HG03025 (cell line): ENCODE measurements at regions not wholly inside any gene's neighbourhood (a gene's known extent, or its start where the extent isn't known, plus 50 kb on each side); places are given as distances from the start of the nearest gene placed in this dataset.

Experiments used
- ATAC-seq: cut with Tn5 transposase; IDR thresholded peaks from one replicate; pipeline ENCODE4 v1.9.1; 2021; ENCODE audit warnings: mild to moderate bottlenecking, moderate library complexity; ENCODE audit not compliant: unreplicated experiment, low FRiP score

DNA sequence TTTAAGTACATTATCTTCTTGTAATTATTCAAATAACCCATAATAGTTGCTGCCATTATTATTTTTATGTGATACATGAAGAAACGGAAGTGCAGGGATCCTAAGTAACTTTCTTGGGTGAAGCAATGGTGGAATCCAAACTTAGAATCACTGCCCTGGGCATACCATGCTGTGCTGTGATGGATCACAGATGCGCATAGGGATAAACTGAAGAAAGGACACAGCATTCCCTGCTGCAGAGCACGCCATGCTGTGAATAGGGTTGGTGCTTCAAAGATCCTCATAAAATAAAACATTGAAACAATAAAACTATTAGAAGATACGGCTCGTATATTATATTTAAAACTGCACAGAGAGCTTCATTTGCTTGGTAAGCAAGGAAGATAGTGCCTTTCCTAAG is 211.7 kb upstream of the ADAMTS16 start:
- no peak for ATAC-seq

DNA sequence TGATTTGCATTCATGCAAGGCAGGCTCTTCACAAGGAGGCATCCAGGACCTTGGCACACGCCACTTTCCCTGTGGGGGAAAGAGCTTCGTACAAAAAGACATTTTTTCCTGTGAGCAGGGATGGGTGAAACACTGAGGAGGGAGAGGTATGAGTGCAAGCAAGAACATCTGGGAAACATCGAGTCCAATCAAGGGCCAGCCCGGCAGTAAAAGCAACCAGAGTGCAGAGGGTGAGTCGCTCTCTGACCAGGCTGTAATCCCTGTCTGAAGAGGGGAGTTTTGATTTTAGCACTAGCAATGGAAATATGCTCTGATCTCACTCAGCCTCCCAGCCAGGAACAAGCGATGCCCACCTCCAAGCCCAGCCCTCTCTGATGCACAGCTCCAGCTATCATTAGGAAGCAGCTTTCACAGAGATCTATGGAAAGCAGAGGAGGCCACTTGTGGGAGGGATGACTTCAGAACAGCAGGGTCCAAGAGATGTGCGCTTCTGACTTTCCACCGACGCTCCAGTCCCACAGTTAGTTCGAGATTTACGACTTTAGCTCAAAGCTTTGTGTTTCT is 211.0 kb upstream of the ADAMTS16 start:
- no peak for ATAC-seq

DNA sequence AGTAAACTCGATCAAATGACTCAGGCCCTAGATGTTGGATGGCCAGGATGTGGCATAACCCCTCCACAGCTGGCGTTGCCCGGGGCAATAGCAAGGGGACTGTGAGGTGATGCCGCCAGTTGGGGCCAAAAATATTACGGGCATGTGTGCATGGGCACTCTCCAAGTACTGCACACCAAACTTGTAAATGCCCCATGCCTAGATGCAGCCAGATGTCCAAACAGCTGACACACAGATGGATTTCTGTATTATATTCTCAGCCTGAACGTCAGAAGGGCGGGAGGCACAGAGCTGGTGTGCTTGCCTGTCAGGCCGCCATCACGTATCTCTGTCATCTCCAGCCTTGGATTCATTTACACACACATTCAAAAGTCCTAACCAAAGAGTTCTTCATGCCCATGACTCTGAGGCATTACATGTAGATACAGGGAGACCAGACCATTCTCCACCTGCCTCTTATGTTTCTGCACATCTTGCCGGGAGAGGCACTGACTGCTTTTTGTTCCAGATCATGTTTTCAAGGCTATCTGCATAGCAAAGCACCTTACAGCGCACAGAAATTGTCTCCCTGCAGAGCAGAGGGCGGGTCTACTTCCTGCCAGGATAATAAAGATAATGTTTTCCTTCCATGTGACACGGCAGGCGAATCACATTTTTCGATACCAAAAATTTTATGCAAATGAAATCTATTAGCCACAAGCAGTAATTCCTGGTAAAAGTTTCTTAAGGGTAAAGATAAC is 200.9 kb upstream of the ADAMTS16 start:
- ATAC-seq = no peak

DNA sequence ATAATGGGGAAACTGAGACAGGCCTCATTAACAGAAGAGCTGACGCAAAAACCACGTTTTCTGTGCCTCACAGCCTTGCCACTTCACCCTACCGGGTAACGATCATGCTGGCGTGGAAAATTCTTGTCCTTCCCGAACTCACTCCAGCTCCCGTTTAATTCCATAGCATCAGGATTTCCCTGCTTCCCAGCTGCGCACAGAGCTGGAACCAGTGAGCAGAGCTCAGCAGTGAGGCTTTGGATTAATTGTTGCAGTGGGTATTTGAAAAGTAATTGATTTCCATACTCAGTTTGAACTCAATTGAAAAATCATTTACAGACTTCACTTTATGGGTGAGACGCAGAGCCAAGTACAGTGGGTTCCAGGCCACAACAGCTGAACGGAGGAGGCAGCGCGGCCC is 199.0 kb upstream of the ADAMTS16 start:
- no peak for ATAC-seq

DNA sequence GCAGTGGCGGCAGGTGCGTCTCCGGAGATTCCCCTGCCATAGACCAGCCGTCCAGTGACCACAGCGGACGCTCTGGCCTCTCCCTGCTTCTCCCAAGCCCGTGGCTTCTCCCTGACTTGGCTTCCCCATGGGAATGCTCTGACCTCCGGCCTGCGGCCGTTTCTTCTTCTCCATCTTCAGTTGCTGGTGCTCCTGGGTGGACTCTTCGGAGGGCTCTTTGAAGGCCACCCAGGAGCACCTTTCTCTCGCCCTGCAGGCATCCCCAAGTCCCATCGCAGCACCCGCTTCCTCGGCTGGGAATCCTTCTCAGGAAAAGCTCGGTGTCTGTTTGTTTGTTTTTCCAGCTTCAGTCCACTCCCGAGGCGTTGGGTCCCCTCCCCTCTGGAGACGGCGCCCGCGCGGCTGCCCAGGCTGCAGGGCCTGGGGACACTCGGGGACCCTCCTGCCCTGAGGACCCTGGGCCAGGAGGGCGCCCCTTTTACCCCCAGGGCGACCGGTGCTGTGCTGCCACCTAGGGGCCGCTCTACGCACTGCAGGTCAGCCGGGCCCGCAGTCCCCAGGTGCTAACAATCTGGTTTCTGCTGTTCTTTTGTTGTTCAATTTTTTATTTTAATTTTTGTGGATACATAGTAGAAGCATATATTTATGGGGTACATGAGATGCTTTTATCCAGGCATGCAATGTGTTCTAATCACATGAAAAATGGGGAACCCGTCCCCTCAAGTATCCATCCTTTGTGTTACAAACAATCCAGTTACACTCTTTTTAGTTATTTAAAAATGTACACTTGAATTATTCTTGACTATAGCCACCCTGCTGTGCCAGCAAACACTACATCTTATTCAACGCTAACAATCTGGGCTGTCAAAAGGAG is 197.9 kb upstream of the ADAMTS16 start:
- ATAC-seq = no peak

DNA sequence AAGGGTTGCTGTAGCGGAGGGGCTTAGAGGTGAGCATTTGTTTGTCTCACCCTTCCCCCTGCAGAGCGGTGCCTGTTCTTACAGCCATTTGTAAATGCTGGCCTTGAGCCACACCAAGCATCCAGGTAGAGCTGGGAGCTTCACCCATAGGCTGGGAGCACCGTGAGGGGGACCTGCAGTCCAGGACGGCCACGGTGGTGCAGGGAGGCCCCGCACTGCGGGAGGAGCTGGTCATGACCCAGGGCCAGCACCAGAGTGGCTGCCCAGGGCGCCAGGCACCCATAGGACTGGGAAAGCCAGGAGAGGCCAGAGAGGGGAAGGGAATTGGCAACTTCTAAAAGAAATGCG is 197.3 kb upstream of the ADAMTS16 start:
- no peak for ATAC-seq

DNA sequence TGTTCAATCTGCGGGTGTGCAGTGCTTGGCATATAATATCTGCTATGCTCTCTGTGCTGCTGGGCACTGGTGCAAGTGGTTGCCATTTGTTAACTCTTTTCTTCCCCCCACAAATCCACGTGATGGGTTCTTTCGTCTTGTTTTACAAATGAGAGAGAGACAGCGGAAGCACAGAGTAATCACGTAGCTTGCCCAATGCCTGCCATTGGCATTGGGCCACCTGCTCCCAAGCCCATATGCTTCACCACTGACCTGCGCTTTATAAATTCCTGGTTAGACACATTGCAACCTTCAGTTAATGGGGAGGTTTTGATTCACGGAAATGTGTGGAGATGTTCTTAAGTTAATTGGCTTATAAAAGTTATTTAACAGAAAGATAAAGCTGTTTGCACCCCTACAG is 194.8 kb upstream of the ADAMTS16 start:
- ATAC-seq = no peak

DNA sequence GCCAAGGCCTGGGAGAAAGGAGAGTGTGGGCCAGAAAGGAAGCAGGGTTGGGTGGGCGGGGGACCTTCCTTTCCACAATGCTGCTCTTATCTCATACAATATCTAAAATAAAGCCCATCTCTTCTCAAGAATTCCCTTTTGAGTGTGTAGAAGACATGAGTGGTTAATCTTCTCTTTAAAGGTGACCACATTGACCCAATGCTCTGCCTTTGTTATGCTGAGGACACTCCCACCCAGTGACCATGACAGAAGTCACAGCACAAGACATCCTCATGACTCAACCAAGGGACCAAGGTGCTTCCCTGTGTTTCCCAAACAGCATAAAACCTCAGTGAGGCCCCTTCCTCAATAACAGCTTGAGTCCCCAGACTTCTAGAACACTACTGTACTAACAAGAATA is 193.0 kb upstream of the ADAMTS16 start:
- ATAC-seq = no peak

DNA sequence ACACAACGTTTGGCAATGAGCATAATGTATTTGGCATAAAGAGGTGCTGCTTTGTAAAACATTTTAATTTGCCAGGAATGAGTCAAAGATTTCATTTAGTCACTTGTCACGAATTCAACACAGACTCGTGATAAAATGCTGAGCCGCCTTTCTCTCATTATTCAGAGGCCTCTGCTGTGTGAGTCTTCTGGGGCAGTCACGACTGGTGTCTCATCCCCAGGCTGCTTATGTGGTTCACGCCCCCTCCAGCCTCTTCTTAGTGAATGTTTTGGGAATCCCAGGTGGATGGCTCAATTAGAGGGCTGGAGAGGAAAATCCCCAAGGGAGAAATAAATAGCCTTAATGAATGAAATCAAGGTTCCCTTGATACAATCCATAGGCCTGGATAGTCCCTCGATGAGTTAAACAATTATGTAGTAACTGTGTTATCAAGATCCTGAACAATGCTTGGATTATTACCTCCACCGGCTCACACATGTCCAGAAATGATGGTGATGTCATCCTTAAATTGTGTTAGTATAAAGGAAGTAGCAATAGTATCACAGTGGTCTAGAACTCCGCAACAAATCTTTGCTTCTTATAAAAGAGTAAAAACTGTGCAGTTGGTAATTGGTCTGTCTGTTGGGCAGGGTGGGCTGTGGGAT is 192.1 kb upstream of the ADAMTS16 start:
- ATAC-seq = no peak

DNA sequence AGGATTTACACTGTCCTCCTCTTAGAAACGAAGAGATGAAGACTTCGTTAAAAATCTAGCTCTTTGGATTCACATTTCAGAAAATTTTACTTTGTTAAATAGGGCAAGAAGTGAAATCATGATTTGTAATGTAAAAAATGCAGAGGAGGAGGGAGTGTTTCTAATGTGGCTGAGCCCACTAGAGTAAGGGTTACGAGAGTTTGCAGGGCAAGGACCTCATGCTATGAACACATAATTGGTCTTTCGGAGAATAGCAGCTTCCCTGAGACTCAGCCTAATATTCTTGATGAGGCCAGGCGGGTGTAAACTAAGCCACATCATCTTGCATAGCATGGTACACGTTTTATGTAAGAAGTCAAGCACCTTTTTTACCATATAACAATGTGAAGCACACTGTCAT is 191.0 kb upstream of the ADAMTS16 start:
- no peak for ATAC-seq

DNA sequence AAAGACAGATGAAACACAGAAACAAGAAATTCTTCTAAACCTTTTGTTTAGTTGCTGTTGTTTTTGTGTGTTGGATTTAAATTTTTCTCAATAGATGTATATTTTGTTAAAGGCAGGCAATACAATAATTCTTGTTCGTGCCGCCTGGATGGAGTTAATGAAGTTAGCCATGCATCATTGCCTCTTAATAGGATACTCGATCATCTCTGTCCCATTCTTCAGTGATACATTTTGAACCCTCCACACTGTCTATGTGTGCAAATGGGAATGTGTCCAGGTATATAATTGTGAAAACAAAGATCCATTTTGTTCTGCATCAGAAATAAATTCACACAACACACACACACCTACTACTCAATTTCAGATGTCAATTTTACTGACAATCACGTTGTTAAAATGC is 186.6 kb upstream of the ADAMTS16 start:
- ATAC-seq = no peak

DNA sequence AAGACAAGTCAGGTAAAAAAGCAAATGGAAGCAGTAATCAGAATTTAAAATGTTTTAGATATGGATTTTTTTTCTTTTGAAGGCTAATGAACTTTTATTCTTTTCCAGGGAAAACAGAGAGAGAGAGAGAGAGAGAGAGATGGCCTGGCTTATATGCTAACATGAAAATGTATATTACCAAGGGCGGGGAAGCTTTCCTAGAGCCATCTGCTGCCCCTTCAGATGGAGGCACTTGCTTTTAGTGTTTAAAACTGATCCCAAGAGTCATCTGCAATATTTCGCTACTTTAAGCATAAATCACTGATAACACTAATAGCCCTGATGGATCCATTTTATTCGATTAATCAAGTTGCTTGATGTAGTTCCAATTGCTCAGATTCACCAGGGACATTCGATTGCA is 186.1 kb upstream of the ADAMTS16 start:
- ATAC-seq = no peak

DNA sequence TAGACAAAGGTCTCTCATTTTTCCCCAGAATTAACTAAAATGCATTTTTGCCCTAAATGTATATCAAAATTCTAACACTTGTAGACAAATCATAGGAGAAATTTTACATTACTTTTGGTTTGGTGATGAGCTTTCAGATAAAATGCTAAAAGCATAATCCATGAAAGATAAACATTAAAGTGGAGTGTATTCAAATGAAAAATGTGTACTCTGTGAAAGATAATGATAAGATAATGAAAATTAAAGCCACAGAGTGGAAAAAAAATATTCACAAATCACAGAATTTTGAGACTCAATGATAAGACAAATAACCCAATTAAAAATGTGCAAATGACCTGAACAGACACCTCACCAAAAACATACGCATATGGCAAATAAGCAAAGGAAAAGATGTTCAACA is 176.9 kb upstream of the ADAMTS16 start:
- no peak for ATAC-seq

DNA sequence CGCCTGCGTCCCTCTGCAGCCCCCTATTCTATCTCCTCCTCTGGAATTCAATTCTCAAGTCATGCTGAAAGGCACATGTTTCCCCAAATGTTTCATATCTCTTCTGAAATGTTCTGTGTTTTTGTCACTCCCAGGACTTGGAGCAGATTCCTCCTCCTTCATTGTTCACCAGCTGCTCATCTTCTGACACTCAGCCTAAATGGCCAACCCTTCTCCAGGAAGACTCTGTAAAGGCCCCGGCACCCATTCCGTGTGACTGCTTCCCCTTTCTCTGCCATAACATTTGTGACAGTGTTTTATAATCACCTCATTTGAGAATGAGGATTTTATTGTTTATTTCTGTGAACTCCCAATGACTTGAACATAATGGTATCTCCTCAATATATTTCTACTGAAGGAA is 170.8 kb upstream of the ADAMTS16 start:
- no peak for ATAC-seq

DNA sequence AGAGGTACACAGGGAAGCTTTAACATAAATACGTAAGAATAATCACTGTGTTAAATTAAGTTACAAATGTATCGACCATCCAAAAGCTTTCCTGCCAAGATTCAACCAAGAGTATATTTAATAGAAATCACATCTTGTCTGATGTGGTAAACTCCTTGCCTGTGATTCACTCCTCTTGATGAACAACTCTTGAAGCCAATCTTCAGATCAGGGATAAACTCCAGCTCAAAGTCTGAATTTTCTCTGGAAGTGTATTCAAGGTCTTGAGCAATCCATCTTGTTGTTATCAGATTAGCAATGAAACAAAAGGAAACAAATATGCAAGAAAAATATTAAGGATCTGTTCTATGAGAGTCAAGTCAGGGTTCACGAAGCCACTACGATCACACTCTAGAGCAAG is 170.0 kb upstream of the ADAMTS16 start:
- ATAC-seq = no peak

DNA sequence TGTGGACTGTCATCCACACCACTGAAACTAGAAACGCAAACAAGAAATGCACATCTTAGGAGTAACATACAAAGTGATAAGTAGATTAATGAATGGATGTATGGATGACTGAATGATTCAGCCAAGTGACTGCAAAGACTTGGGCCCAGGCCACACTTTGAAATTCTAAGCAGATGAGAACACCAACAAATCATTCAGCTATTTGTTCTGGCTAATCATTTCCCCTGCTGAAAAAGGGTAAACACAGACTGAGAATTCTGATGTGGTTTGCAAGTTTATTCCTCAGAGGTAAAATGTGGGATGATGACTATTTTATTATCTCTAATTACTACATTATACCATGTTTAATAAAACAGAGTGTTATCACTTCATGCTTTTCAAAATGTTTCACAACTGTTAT is 163.2 kb upstream of the ADAMTS16 start:
- ATAC-seq = no peak

DNA sequence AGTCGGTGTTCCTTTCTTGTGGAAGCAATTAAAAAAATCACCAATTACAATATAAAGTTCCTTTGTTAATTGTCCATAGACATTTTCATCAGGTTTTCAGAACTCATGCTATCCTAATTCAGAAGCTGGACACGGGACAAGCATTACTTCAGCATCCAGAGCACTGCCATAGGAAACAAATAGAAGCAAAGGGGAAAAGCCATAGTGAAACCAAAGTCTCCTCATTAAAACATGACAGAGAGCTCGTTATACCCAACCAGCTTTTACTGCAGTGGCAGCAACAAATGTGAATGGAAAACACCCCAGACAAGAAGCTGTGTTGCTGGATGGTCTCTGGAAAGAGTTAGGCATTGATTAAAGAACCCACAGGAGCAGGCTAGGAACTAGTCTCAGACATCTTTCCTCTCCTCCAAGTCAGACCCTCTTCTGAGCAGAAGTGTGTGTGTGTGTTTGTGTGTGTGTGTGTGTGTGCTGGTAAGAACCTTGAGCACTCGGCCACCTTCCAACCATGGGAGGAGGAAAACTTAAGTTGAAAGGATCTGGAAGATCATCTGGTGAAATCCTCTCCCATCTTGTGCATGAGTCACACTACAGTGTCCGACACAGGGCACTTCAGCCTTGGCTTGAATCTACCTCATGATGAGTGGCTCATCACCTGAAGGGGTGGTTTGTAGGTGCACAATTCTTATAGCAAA is 162.6 kb upstream of the ADAMTS16 start:
- no peak for ATAC-seq

DNA sequence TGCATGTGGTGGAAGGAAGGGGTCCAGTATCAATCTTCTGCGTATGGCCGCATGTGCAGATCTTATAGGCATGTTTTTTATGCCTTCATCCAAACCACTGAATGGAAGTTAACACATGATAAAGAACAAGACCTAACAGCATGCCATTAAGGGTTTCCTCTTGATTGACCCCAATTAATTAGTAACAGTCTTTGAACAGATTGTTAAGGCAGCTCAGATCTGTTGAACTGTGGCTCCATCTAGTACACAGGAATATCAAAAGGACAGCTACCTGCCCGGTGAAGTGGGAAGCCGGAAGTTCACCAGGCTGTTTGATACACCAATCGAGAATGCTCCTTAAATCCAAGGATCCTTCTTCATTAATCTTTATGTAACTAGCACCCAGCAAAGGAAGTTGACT is 159.9 kb upstream of the ADAMTS16 start:
- no peak for ATAC-seq

DNA sequence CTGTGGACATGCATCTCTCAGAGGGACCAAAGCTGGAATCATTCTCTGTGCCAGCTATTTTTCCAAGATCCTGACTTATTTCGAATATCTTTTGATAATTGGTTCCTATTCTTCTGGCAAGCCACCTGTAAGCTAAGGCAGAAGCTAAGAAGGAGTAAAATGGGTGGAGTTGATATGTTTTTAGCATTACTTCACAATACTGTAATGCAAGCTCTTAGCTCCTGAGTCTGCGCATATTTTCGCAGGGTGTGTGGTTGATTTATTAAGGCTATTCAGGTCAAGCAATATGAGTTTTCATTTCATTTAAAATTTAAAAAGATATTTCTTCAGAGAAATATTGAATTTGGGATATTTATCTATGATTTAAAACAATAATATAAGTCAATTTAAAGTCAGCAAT is 158.5 kb upstream of the ADAMTS16 start:
- ATAC-seq = no peak

DNA sequence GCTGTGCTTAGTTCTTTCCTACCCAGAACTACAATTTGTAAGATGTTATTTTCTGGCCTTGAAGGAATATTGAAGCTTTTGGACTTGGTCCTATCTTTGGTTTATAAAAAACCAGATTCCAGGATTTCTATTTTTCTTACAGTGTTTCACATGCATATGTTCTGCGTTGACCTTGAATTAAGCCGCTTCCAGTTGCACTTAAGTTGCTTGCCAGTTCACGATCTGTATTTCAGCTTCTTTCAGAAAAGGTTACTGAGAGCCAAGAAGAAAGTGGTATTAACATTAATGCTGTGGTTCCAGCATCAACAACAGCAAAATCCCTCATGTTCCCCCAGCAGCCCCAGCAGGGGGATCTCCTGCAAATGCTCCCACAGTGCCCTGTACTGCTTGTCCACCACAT is 156.4 kb upstream of the ADAMTS16 start:
- ATAC-seq = no peak

DNA sequence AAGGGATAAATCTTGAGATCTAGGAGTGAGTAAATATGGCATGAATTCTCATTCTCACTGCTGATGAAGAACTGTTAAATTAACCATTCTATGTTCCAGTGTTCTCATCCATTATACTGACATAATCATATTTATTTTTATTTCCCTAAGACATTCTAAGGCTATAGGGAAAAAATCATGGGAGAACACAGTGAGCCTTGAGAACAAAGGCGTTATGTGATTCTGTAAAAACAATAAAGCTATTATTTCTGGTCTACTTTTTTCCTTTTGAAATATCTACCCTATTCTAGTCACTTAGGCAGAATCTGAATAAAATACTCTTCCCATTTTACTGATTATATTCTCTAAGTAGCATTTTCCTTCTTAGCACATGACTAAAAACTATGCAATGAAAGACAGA is 155.7 kb upstream of the ADAMTS16 start:
- no peak for ATAC-seq
